ENCODE measurements at regions not wholly inside any gene's neighbourhood (a gene's known extent, or its start where the extent isn't known, plus 50 kb on each side); places are given as distances from the start of the nearest gene placed in this dataset.
"Not testable (repeated sequence)": the region's sequence is repeated elsewhere in the genome, so short reads cannot be mapped to it uniquely, and the experiment has no call there.

- ATAC-seq (ENCODE audit: insufficient read depth, low FRiP score) (no peak), DNase-seq (no peak)
- H3K9ac ChIP-seq (ENCODE audit: insufficient read depth in 1 of 2, low read length in 2 of 2), result no peak overlapping the region
- H3K27me3 ChIP-seq (ENCODE audit: control insufficient read depth in 3 of 3, insufficient read depth in 3 of 3, low read length in 2 of 3), result no peaks in the 10 kb centered on the region
- TF ChIP-seq CTCF (IDR thresholded peaks at IDR 0.05; ENCODE audit: control extremely low read depth, extremely low read depth), result no peak
- H3K27ac ChIP-seq (ENCODE audit: low read depth in 1 of 2, low read length in 1 of 2), result no peak overlapping the region
- H3K9me3 ChIP-seq (ENCODE audit: control insufficient read depth in 4 of 4, insufficient read depth in 3 of 4, low read length in 3 of 4), result peaks cover 0 to 2% (median 0%) of the 10 kb centered on the region in 4 donors
- no peak overlapping the region for H3K4me3 ChIP-seq
- no peaks in the 10 kb centered on the region for H3K36me3 ChIP-seq (ENCODE audit: control insufficient read depth in 4 of 4, insufficient read depth in 4 of 4, low read length in 4 of 4)
- no peaks in the 10 kb centered on the region for H3K4me1 ChIP-seq (ENCODE audit: control insufficient read depth in 5 of 5, insufficient read depth in 5 of 5, low read length in 5 of 5)
These were observed 128.2 kb upstream of the RASEF start for GRCh38 chr9:83191154-83191553.

GRCh38 chr9:83189026-83189425, 126.1 kb upstream of the RASEF start:
- not testable (repeated sequence) for H3K4me3 ChIP-seq; H3K36me3 ChIP-seq (ENCODE audit: control insufficient read depth in 4 of 4, insufficient read depth in 4 of 4, low read length in 4 of 4); H3K27ac ChIP-seq (ENCODE audit: low read depth in 1 of 2, low read length in 1 of 2); H3K4me1 ChIP-seq (ENCODE audit: control insufficient read depth in 5 of 5, insufficient read depth in 5 of 5, low read length in 5 of 5); H3K27me3 ChIP-seq (ENCODE audit: control insufficient read depth in 3 of 3, insufficient read depth in 3 of 3, low read length in 2 of 3); H3K9me3 ChIP-seq (ENCODE audit: control insufficient read depth in 4 of 4, insufficient read depth in 3 of 4, low read length in 3 of 4); H3K9ac ChIP-seq (ENCODE audit: insufficient read depth in 1 of 2, low read length in 2 of 2); DNase-seq; ATAC-seq (ENCODE audit: insufficient read depth, low FRiP score)
- 69% methylated on average over 4 of the region's 4 CpGs for WGBS, 2 donors

GRCh38 chr9:83188277-83188676, 125.3 kb upstream of the RASEF start:
- Histone ChIP-seq H3K9ac (ENCODE audit: insufficient read depth in 1 of 2, low read length in 2 of 2) (no peak overlapping the region), H3K4me1 (ENCODE audit: control insufficient read depth in 5 of 5, insufficient read depth in 5 of 5, low read length in 5 of 5) (no peaks in the 10 kb centered on the region), H3K36me3 (ENCODE audit: control insufficient read depth in 4 of 4, insufficient read depth in 4 of 4, low read length in 4 of 4) (no peaks in the 10 kb centered on the region), H3K27me3 (ENCODE audit: control insufficient read depth in 3 of 3, insufficient read depth in 3 of 3, low read length in 2 of 3) (no peaks in the 10 kb centered on the region), H3K9me3 (ENCODE audit: control insufficient read depth in 4 of 4, insufficient read depth in 3 of 4, low read length in 3 of 4) (no peaks in the 10 kb centered on the region), H3K27ac (ENCODE audit: low read depth in 1 of 2, low read length in 1 of 2) (no peak overlapping the region), H3K4me3 (no peak overlapping the region)
- no peak for TF ChIP-seq CTCF (IDR thresholded peaks at IDR 0.05; ENCODE audit: control extremely low read depth, extremely low read depth)
- no peak for DNase-seq
- 63 to 72% methylated on average over 3 of the region's 3 CpGs for WGBS, 2 donors
- no peak for ATAC-seq (ENCODE audit: insufficient read depth, low FRiP score)

- no peak for TF ChIP-seq CTCF (IDR thresholded peaks at IDR 0.05; ENCODE audit: control extremely low read depth, extremely low read depth)
- no peak for ATAC-seq (ENCODE audit: insufficient read depth, low FRiP score)
These were observed 123.3 kb upstream of the RASEF start for GRCh38 chr9:83186155-83186737.

More at GRCh38 chr9:83186155-83186737, 123.3 kb upstream of the RASEF start:
- Histone ChIP-seq H3K4me1 (ENCODE audit: control insufficient read depth in 5 of 5, insufficient read depth in 5 of 5, low read length in 5 of 5) (no peaks in the 10 kb centered on the region), H3K36me3 (ENCODE audit: control insufficient read depth in 4 of 4, insufficient read depth in 4 of 4, low read length in 4 of 4) (no peaks in the 10 kb centered on the region), H3K9me3 (ENCODE audit: control insufficient read depth in 4 of 4, insufficient read depth in 3 of 4, low read length in 3 of 4) (no peaks in the 10 kb centered on the region), H3K27ac (ENCODE audit: low read depth in 1 of 2, low read length in 1 of 2) (no peak overlapping the region), H3K4me3 (no peak overlapping the region), H3K27me3 (ENCODE audit: control insufficient read depth in 3 of 3, insufficient read depth in 3 of 3, low read length in 2 of 3) (no peaks in the 10 kb centered on the region), H3K9ac (ENCODE audit: insufficient read depth in 1 of 2, low read length in 2 of 2) (no peak overlapping the region)
- no peak for DNase-seq
- WGBS, 2 donors, result 53 to 60% methylated on average over 3 of the region's 3 CpGs
